Inflammatory macrophage (primary cell): ENCODE measurements at regions not wholly inside any gene's neighbourhood (a gene's known extent, or its start where the extent isn't known, plus 50 kb on each side); places are given as distances from the start of the nearest gene placed in this dataset.
"Not testable (repeated sequence)": the region's sequence is repeated elsewhere in the genome, so short reads cannot be mapped to it uniquely, and the experiment has no call there.

Experiments
- DNase-seq, 2 donors: peaks; one replicate each; pipeline ENCODE4 v3.0.0-alpha.2; 2020 to 2022

DNA sequence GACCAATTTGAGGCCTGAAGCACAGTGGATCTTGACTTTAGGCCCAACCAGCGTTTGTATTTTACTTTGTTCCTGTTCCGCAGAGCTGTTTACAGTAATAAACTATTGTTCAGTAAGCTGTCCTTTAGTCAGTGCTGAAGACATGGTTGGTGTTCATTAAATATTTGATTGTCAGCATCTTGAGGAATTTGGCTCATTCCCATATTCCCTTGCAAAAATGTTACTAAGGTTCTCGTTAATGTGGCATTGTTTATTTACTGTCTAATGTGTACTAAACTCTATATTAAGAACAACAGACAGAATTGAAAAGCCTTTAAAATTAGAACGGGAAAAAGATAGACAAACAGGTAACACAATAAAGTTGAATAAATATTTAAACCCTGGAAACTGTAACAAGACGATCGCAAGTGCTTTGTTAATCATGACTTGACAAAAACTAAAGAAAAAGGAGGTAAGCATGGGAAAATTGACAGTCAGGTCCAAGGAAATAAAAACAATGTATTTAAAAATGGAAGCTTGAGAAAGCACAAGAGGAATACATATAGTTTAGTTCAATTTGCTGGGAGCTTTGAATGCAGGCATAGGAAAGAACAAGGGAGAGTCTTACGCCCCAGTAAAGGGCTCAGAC is 1060.8 kb upstream of the CRIM1 start:
- DNase-seq: no peak

DNA sequence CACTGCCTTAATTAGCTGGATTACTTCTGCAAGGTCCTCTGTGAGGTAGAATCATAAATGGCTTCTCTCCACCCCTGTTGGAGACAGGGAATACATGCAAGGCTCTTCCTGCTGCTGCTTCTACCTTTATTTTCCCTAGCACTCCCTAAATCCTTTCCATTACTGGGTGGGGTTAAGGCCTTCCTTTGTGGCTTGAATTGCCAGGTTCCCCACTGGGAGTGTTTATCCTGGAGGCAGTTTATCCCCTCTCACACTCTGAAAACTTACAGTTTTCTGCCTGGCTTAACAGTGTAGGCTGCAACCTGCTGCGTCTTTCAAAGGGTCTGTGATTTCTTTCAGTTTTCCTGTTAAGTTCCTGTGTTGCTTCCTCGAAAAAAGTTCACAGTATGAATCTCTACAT is 1062.3 kb upstream of the CRIM1 start:
- no peak for DNase-seq

DNA sequence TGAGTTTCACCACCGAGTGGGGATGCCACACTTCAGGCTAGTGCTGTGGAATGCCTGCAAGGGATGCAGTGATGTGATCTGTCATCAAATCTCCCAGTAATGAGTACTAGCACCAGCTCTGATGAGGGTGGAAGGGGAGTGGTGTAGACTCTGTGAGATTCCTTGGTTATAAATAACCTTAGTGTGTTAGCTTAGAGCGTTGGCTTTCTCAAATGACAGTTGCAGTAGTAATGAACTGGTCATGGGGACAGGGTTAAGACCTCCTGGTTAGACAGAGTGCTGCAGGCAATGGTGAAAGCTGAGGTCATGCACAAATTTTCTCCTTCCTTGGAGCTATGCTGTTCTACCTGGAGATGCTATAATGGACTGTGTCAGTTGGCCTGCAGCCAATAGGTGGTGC is 1063.4 kb upstream of the CRIM1 start:
- DNase-seq: no peak

DNA sequence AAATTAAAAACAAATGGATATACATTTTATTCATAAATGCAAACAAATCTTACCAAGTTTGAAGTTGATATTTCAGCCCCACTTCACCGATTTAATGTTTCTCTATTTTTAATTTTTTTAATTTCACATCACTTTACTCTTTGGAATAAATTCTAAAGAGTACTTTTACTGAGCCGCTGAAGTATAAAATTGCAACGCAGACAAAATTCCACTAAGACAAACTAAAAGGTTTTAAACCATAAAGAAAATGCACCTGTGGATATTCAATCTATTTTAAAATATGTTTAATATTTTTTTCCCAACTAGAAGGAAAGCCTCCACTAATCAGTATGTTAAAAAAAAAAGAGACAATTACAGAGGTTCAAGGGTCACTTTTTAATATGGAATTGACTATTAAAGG is 1073.9 kb upstream of the CRIM1 start:
- DNase-seq: no peak

DNA sequence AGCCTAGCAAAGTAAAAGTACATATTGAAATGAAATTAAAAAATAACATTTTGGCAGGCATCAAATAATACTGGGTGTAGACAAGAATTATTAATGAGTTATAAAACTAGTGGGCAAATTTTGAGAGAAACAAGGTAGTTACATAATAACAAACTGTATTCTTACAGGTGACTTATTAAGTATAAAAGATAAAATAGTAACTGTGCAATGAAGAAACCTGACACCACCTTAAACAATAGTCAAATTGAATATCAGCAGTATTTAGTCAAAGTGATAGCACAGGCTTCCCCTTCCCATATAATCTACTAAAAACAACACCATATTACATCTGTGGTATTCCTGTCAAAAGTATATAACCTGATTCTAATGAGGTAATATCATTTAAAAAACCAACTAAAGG is 1099.8 kb upstream of the CRIM1 start:
- no peak for DNase-seq

DNA sequence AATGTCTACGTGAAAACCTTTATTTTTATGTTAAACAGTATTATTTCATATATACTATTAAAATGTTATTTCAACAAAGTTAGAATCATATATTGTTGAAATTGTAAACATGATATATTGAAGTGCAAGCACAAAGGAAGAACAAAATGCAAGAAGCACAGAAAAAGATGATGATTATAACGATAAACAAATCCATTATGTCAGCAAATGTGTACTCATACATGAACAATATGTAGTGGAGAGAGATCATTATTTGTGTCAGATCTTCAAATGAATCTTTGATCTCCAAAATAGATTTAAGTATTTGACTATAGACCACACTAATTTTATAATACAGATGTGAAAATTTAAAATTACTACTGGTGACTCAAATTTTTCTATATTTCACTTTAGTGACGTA is 1104.4 kb upstream of the CRIM1 start:
- no peak for DNase-seq

DNA sequence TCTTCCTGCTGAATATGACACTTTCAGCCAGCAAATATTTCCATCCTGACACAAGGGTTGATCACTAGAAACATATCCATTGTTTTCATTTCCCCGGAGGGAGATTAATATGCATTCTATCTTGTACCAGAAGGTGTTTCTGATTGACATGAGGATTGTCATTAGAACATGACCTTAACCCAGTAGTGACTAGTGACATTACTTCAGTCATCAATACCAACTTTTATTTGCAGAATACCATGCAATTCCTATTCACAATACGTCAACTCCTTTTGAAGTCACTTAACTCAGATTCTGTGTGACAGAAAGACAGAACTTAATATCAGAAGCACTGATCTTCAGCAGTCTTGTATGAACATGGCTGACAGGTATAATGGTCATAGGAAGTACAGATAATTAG is 1108.9 kb upstream of the CRIM1 start:
- DNase-seq: no peak

DNA sequence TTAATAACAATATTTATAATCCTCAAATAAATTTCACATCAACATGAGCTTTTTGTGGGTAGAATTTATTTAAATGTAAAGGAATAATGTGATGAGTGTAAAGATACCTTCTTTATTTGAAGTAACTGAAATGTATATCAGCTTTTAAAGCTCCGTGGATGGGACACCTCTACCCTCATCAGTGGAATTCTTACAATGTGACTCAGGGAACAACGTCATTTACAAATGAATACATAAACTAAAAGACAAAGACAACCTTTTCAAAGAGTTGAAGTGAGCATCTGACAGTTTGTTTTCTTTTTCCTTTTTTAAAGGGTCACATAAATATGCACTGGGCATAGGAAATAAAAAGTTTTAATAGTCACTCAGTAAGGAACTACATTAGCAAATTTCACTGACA is 1127.0 kb upstream of the CRIM1 start:
- DNase-seq: no peak

DNA sequence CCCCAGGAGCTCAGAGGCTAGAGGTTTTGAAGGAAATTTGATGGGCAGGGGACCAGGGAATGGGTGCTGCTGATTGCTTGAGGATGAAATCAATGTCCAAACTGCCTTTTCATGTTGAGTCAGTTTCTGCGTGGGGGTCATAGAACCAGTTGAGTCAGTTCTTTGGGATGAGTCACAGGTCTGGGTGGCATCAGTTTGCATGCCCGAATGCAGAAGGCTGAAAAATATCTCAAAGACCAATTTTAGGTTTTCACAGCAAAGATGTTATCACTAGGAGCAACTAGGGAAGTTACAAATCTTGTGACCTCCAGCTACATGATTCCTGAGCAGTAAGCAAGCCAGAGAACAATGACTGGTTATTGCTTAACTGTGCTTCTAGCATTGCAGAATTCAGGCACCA is 1135.1 kb upstream of the CRIM1 start:
- no peak for DNase-seq

DNA sequence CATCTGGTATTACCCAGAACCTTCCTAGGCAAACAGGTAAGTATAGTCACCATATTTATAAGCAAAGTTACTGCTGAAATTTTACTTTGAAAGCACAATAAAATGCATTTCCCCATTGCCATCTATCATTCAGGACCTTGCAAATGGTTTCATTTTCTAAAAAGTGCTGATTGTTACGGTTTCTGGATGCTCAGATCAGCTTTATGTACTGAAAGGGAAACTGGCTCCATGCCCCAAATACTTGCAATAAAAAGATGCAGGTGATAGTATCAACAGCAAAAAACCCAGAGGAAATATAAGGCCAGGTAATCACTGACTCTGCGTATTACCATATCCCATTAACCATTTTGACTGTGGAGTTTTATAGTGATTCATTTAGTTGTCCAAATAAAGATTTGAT is 1150.7 kb upstream of the CRIM1 start:
- DNase-seq: no peak

DNA sequence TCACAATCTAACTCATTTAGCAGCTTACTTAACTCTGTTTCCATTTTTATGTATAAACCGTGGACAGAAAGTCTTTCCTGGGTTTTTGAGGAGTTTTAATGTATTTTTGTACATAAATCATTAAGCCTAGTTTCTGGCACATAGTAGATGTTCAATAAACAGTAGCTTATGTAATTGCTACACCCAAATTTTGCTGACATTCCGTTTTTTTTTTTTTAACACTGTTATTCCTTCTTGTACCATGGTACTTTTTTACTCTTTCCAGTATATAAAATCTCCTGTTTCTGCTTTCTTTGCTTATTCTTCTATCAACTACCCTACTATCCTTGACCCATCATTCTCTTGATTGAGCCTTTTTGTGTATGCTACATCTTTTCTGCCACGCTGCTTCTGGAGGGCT is 1151.3 kb upstream of the CRIM1 start:
- DNase-seq: no peak

DNA sequence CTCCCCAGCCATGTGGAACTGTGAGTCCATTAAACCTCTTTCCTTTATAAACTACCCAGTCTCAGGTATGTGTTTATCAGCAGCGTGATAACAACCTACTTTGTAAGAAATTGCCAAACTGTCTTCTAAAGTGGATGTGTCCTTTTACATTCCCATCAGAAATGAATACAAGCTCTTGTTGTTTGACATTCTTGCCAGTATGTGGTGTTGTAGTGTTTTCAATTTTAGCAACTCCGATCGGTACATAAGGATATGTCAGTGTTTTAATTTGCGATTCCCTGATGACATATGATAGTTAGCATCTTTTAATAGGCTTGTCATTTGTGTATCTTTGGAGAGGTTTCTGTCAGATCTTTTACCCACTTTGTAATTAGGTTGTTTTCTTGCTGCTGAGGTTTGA is 1156.3 kb upstream of the CRIM1 start:
- DNase-seq: no peak

DNA sequence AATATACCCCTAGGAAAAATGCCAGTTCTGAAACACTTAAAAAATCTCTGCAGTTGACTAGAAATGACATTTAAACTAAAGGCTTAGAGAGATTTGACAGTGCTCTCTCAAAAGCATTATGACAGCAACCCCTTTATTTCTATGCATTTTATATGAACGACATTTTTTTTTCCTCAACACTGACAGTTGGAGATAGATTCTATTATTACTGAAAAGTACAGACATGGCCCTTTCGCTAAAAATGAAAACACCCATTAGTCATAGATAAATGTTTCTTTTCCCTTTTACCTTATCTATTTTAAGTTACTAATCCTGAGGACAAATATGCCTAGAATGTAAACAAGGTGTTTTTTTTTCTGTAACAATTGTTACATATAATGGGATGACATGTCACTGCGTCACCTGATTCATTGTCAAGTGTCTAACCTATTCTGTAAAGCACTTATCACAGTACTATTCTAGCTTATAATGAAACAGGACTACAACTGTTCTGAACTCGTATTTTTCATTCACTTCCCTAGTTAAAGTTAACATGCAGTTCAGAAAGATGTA is 1169.6 kb upstream of the CRIM1 start:
- no peak for DNase-seq

DNA sequence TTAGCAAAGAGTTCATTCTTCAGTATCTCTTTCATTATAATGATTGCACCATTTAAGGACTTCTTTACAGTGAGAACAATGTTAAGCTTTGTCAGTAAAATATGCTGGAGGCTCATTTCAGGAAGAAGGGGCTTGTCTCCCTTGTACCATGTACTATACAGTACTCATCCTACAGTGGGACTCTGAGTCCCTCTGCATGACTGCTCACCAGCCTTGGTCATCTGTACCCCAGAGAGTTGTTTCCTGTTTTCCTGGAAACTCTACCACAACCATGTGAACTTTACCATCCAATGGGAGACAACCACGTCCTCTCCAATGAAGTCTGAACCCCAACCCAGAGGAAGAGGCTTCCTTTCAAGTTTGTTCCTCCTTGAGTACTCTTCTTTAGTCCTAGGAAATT is 1171.1 kb upstream of the CRIM1 start:
- DNase-seq: no peak

DNA sequence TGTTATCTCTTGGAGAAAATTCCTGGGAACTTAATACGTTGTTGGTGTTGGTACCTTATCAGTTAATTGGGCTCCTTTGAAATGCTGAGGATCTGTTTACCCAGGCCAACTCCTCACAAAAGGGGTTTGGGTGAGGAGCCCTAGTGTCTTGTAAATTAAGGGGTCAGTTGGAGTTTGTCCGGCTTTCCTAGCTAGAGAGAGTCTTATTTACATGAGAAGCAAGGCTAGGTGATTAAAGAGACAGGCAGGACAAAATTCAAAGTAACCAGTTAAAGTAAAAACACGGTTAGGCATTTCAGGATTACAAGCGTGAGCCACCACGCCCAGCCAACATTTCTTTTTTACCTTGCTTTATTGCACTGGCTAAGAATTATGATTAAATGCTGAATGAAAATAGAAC is 1178.9 kb upstream of the CRIM1 start:
- not testable (repeated sequence) for DNase-seq

DNA sequence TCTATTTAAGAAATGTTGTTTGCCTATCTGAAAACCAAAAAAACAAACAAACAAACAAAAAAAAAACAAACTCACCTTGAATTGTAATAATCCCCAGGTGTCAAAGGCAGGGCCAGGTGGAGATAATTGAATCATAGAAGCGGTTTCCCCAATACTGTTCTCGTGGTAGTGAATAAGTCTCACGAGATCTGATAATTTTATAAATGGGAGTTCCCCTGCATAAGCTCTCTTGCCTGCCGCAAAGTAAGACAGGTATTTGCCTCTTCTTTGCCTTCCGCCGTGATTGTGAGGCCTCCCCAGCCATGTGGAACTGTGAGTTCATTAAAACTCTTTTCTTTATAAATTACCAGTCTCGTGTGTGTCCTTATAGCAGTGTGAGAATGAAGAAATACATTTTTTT is 1180.7 kb upstream of the CRIM1 start:
- no peak for DNase-seq

DNA sequence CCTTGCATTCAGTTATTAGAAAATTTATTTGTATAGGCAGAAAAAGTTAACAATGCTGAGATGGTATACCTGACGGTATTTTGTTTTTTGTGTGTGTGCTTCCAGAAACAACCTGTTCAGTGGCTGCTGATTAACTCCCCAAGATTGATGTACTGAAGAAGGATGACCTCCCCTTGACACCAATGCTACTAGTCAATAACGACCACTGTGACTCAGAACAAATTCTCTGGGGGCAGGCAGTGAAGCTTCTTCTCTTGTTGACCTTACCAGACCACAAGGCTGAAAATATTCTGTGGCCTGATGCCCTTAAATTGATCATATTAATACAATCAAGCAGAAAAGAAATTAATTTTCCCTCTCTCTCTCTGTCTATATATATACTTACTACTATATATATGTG is 1182.9 kb upstream of the CRIM1 start:
- DNase-seq: no peak

DNA sequence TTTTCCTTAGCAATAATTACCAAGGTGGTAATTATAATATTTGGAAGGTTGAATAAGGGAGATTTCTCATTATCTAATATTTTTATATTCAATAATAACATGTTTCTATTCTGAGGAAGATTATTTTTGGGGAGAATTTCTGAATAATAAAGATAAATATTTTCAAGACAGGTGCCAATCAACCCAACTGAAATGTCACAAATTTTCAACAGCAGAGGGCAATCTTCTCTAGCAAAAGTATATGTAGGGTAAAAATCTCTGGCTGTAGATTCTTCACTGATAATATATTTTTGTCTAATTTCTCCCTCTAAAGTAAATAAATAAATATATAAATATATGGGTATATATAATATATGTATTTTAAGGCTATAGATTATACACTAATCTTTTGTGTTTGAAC is 1187.2 kb upstream of the CRIM1 start:
- no peak for DNase-seq

DNA sequence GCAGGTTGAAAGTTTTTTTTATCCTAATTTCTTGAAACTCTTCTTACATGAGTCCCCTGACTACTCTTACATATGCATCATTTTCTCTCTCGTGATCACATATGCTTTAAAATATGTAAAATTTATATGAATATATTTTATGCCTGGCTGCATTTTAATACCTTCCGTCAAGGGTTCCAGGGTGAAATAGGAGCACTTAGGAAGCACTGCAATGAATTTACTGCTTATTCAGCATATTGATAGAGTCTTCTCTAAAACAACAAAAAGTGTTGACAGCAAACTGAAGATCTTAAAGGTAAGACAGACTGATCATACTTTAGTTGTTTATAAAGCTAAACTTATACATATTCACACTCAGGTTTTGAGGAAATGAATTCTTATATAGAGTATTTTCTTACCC is 1191.6 kb upstream of the CRIM1 start:
- DNase-seq: no peak

DNA sequence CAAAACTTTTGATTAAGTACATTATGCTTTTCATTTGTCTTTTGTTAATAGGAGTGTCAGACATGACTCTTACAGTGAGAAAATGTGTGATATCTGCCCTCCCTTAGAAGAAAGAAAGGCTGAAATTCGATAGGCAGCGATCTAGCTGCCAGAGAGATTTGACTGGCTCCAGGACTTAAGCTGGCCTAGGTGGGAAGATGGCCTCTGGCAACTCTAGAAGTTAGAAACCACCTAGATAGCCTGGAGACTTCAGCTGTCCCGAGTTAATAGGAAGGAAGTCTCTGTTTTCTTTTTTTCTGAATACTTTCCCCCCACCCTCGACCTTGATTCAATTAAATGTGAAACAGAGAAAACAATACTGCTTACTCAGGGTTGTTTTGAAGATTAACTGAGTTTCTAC is 1194.7 kb upstream of the CRIM1 start:
- no peak for DNase-seq

DNA sequence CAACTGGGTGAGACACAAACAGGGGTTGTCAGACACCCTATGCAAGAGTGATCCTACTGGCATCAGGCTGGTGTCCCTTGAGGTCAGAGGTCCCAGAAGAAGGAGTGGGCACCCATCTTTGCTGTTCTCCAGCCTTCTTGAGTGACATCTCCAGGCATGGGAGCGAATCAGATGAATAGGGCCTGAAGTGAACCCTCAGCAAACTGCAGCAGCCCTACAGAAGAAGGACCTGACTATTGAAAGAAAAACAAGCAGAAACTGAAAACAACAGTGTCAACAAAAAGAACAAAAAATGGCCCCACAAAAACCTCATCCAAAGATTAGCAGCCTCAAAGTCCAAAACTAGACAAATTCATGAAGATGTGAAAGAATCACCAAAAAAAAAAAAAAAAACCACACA is 1229.7 kb upstream of the CRIM1 start:
- DNase-seq: no peak

DNA sequence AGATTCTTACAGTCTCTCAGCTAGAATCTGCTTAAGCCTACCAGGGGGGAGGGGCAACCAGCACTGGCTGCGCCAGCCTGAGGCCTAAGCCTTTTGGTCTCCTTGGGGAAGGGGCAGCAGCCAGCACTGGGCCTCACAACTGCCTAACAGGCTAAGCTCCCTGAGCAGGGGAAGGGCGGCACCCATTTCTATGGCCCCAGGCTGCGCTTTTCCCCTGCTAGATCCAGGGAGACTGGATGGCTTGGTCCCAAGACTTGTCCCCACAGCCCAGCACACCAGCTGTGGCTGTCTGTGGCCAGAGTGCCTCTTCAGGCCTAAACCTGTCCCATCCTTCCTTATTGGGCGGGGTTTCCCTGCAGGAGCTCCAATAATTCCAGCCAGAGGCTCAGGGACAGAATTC is 1230.3 kb upstream of the CRIM1 start:
- DNase-seq: no peak

DNA sequence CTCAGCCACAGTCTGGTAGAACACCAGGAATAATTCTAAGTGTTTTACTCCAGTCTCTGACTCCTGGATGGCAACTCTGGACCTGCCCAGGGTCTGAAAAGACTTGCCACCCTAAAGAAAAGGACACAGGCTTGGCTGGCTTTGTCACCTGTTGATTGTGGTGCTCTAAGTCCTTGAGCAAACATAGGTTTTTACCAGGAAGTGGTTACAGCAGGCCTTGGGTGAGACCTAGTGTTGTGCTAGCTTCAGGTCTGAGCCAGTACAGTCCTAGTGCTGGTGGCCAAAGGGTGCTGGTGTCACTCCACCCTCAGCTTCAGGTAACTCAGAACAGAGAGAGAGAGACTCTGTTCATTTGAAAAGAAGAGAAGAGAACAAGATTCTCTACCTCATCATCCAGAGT is 1239.4 kb upstream of the CRIM1 start:
- DNase-seq: no peak

DNA sequence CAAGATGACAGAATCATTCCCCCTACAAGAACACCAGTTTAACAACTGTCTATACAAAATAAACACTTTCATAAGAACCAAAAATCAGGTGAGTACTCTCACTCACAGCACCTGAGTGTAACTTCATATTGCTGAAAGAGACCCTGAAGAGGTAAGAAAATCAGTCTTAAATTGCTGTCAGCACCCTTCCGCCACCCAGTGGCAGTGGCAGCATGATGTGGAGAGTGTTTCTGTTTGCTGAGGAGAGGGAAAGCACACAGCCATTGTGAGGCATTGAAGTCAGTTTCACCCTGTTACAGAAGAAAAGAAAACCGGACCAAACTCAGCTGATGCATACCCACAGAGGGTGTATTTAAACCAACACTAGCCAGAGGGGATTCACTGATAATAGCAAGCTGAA is 1240.8 kb upstream of the CRIM1 start:
- DNase-seq: no peak

DNA sequence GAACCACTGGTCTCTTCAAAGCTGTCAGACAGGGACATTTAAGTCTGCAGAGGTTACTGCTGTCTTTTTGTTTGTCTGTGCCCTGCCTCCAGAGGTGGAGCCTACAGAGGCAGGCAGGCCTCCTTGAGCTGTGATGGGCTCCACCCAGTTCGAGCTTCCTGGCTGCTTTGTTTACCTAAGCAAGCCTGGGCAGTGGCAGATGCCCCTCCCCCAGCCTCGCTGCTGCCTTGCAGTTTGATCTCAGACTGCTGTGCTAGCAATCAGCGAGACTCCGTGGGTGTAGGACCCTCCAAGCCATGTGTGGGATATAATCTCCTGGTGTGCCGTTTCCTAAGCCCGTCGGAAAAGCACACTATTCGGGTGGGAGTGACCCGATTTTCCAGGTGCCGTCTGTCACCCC is 1243.2 kb upstream of the CRIM1 start:
- DNase-seq: not testable (repeated sequence)
